Fibroblast of mammary gland (primary cell): ENCODE measurements at regions not wholly inside any gene's neighbourhood (a gene's known extent, or its start where the extent isn't known, plus 50 kb on each side); places are given as distances from the start of the nearest gene placed in this dataset.

Experiments used
- DNase-seq: peaks from one replicate; pipeline ENCODE4 v3.0.0-alpha.2; 2010; ENCODE audit warnings: low read depth
- H3K4me3 ChIP-seq: 2 replicates; pipeline ENCODE4 v1.5.1; 2011; ENCODE audit warnings: low read depth, mild to moderate bottlenecking, low read length, moderate library complexity; ENCODE audit not compliant: control insufficient read depth
- CTCF ChIP-seq: conservative IDR thresholded peaks from 2 replicates; pipeline ENCODE4 v1.5.1; 2011; ENCODE audit warnings: low read depth, low read length, inconsistent platforms; ENCODE audit not compliant: control insufficient read depth, insufficient read depth

- peak; percentile 30 for DNase-seq
- H3K4me3 ChIP-seq, result no peak overlapping the region
- no peak for TF ChIP-seq CTCF
Observed at GRCh38 chr2:15009681-15010080, 377.2 kb downstream of the LRATD1 start.

DNA sequence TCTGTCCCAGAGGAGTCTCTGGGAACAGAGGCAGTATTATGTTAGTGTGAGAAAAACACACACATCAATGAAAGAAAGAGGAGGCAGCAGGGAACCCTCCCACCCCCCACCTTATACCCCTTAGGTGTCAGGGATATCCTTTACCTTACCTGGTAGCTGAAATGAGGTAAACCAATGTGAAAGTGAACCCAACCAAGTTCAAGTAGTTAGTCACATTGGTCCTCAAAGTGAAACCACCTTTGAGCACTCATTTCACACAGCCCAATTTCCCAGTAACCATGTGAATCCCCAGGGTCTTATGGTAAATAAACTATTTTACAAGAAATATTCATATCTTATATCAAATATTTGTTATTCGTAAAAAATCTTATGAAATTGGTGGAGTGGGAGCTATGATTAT lies 377.8 kb downstream of the LRATD1 start:
- TF ChIP-seq CTCF, result no peak
- H3K4me3 ChIP-seq, result no peak overlapping the region
- DNase-seq, result no peak

- no peak for DNase-seq
- TF ChIP-seq CTCF, result no peak
- no peak overlapping the region for H3K4me3 ChIP-seq
Observed at GRCh38 chr2:15018814-15019213, 386.3 kb downstream of the LRATD1 start.

DNA sequence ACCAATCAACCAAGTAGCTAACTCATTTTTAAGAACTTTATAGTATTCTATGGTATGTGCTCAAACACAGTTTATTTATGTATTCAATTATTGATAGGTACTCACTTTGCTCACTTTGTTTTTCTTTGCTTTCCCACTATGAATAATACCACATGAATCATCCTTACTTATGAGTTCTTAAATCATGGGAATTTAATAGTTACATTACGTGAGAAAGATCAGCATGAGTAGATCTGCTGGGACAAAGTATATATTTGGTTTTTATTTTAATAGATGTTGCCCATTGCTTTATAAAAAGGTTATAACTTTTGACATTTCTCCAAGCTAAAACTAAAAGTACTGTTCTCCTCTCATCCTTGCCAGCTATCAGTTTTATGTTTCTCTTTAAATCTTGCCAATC lies 390.7 kb downstream of the LRATD1 start:
- peak; percentile 33 for DNase-seq
- TF ChIP-seq CTCF, result no peak
- H3K4me3 ChIP-seq, result no peak overlapping the region

DNA sequence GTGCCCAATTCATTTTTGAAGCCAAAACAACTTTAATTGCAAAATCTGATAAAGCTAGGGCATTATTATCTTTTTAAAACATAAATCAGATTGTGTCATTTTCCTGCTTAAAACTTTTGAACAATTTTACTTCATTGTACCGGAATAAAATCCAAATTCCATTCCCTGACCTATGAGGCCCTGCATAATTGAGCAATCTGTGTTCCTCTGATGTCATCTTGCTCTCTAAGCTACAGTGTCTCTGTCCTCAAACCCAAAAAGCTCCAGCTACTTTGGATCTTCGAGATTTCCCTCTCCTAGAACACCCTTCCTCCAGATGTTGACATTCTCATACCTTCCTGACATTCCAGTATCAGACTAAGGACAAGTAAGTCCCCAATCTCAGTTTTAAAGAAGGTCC lies 395.9 kb downstream of the LRATD1 start:
- no peak for TF ChIP-seq CTCF
- H3K4me3 ChIP-seq, result no peak overlapping the region
- no peak for DNase-seq

DNA sequence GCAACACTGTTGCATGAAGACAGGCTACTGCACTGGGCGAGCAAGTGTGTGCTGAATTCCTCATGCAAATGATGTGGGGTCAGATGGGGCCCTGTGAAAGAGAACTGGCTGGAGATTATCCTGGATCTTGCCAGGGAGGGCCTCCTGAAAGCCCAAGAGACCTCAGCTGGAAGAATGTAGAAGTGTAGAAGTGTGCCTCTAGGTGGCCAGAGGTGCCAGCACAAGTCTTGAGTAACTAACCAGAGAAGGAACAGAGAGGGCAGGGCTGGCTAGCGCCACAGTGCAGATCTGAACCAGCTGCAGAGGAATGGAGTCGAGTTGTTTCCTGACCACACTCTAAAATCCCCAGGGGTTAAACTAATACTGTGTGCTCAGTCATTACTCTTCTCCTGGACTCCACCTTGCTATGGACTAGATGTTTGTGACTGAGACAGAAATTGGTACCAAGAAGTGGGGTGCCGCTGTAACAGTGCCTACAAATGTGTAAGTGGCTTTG lies 399.3 kb downstream of the LRATD1 start:
- no peak for TF ChIP-seq CTCF
- no peak overlapping the region for H3K4me3 ChIP-seq
- DNase-seq, result no peak

- DNase-seq, result no peak
- no peak overlapping the region for H3K4me3 ChIP-seq
- TF ChIP-seq CTCF, result no peak
Observed at GRCh38 chr2:15034246-15034645, 401.7 kb downstream of the LRATD1 start.
